HCT116 (cell line): ENCODE measurements at regions not wholly inside any gene's neighbourhood (a gene's known extent, or its start where the extent isn't known, plus 50 kb on each side); places are given as distances from the start of the nearest gene placed in this dataset.

Experiments
- ATAC-seq: fragments of 200-7000 bp; cut with Tn5 transposase; 2 replicates; pipeline ENCODE4 v1.9.1; 2020; ENCODE audit warnings: mild to moderate bottlenecking, moderate library complexity
- BruUV-seq: library from RNA; stranded (reverse); fragments of 400-500 nt; replicated peaks from 2 replicates; lab custom pipeline; 2021; lab: Mats Ljungman, UMichigan
- CTCF ChIA-PET: fragments of 300-600 bp; sonication (Branson Sonifier 250); formaldehyde crosslinking; loops from one replicate; lab custom pipeline; 2021; ENCODE audit warnings: antibody characterized with exemption; lab: Charles Lee
- POLR2A ChIA-PET: fragments of 300-600, 350-600 bp; sonication (Branson Sonifier 250); formaldehyde crosslinking; loops from one replicate; lab custom pipeline; 2021; ENCODE audit warnings: antibody characterized with exemption; lab: Charles Lee
- RAD21 ChIA-PET, 2 experiments: fragments of 300-600 bp; sonication (Branson Sonifier 250); formaldehyde crosslinking; loops; one replicate each; lab custom pipeline; 2023; ENCODE audit warnings: low total read pairs in 2 of 2; ENCODE audit not compliant: uncharacterized antibody in 2 of 2, unreplicated experiment in 2 of 2, low non-redundant PET in 1 of 2; lab: Charles Lee
- DNase-seq: peaks from one replicate; pipeline ENCODE4 v3.0.0-alpha.2; 2010; ENCODE audit warnings: low read depth, low spot score
- H2AFZ ChIP-seq: fragments of 200-600 bp; shearing (Covaris generic), sonication (generic); 2 replicates; pipeline ENCODE4 v1.6.1; 2017; ENCODE audit warnings: low read depth, mixed run types, mixed read lengths, antibody characterized with exemption, low read length; ENCODE audit not compliant: poor library complexity, severe bottlenecking
- H3K27ac ChIP-seq: 2 replicates; pipeline ENCODE4 v1.5.1; 2012; ENCODE audit warnings: low read depth, low read length
- H3K27me3 ChIP-seq: fragments of 200-600 bp; sonication (generic); 2 replicates; pipeline ENCODE4 v1.6.1; 2016; ENCODE audit warnings: mixed run types, low read length, mixed read lengths; ENCODE audit not compliant: insufficient read depth
- H3K36me3 ChIP-seq, 2 experiments: fragments of 200-500 bp in 1 of 2; fragments of 200-600 bp in 1 of 2; sonication (Bioruptor generic) in 1 of 2; sonication (generic) in 1 of 2; 2 replicates each; pipeline versions ENCODE4 v1.5.1 to v1.6.1; 2014 to 2016; ENCODE audit warnings: low read length in 2 of 2, inconsistent platforms in 1 of 2, mixed read lengths in 1 of 2, mixed run types in 1 of 2; ENCODE audit not compliant: insufficient read depth in 2 of 2, control insufficient read depth in 1 of 2
- H3K4me1 ChIP-seq, 2 experiments: fragments of 200-600 bp in 1 of 2; sonication (generic) in 1 of 2; 2 replicates each; pipeline versions ENCODE4 v1.5.1 to v1.6.1; 2012 to 2017; ENCODE audit warnings: low read length in 2 of 2, inconsistent platforms in 1 of 2, mild to moderate bottlenecking in 1 of 2, mixed read lengths in 1 of 2, mixed run types in 1 of 2, moderate library complexity in 1 of 2; ENCODE audit not compliant: insufficient read depth in 2 of 2, control insufficient read depth in 1 of 2
- H3K4me2 ChIP-seq: fragments of 200-600 bp; sonication (generic); 2 replicates; pipeline ENCODE4 v1.6.1; 2017; ENCODE audit warnings: mixed run types, low read length, mixed read lengths
- H3K4me3 ChIP-seq, 2 experiments: fragments of 200-600 bp in 1 of 2; sonication (generic) in 1 of 2; replicated peaks in 1 of 2; 2 replicates each; pipeline ENCODE4 v1.5.1; 2011 to 2016; ENCODE audit warnings: low read length in 2 of 2, control low read depth in 1 of 2, low read depth in 1 of 2, mild to moderate bottlenecking in 1 of 2, mixed read lengths in 1 of 2, mixed run types in 1 of 2
- H3K79me2 ChIP-seq: fragments of 200-600 bp; sonication (generic); 2 replicates; pipeline ENCODE4 v1.6.1; 2017; ENCODE audit warnings: mild to moderate bottlenecking, mixed run types, low read length, moderate library complexity, mixed read lengths; ENCODE audit not compliant: insufficient read depth
- H3K9ac ChIP-seq: fragments of 200-600 bp; sonication (generic); 2 replicates; pipeline ENCODE4 v1.6.1; 2016; ENCODE audit warnings: low read length, mixed read lengths
- H3K9me2 ChIP-seq: fragments of 200-600 bp; sonication (generic), shearing (Covaris generic); 2 replicates; pipeline ENCODE4 v1.6.1; 2017; ENCODE audit warnings: mixed run types, mild to moderate bottlenecking, moderate library complexity; ENCODE audit not compliant: insufficient read depth
- H3K9me3 ChIP-seq, 2 experiments: fragments of 200-500 bp in 1 of 2; fragments of 200-600 bp in 1 of 2; sonication (Bioruptor generic) in 1 of 2; sonication (generic) in 1 of 2; 2 replicates each; pipeline ENCODE4 v1.6.1; 2014 to 2017; ENCODE audit warnings: low read length in 2 of 2, mixed read lengths in 2 of 2, inconsistent platforms in 1 of 2, low read depth in 1 of 2, mild to moderate bottlenecking in 1 of 2, mixed run types in 1 of 2, moderate library complexity in 1 of 2; ENCODE audit not compliant: control insufficient read depth in 1 of 2, insufficient read depth in 1 of 2
- H4K20me1 ChIP-seq: fragments of 200-600 bp; sonication (generic), shearing (Covaris generic); 2 replicates; pipeline ENCODE4 v1.6.1; 2017; ENCODE audit warnings: mixed run types, mild to moderate bottlenecking, moderate library complexity; ENCODE audit not compliant: insufficient read depth
- CBX3 ChIP-seq: IDR thresholded peaks from 2 replicates; pipeline ENCODE4 v1.6.1; 2012; ENCODE audit warnings: low read depth
- EGR1 ChIP-seq: IDR thresholded peaks from 2 replicates; pipeline ENCODE4 v1.6.1; 2012; ENCODE audit warnings: low read depth
- ELF1 ChIP-seq: IDR thresholded peaks from 2 replicates; pipeline ENCODE4 v1.6.1; 2012; ENCODE audit warnings: low read depth, borderline replicate concordance
- EZH2 ChIP-seq: fragments of 200-600 bp; sonication (generic); IDR thresholded peaks from 2 replicates; pipeline ENCODE4 v1.6.1; 2017; ENCODE audit warnings: antibody characterized with exemption, mixed run types
- EZH2phosphoT487 ChIP-seq: fragments of 200-600 bp; IDR thresholded peaks from 2 replicates; pipeline ENCODE4 v1.6.1; 2018; ENCODE audit warnings: antibody characterized with exemption, borderline replicate concordance
- FOSL1 ChIP-seq: IDR thresholded peaks from 2 replicates; pipeline ENCODE4 v1.6.1; 2012; ENCODE audit warnings: low read depth
- JUND ChIP-seq: IDR thresholded peaks from 2 replicates; pipeline ENCODE4 v1.6.1; 2012
- POLR2A ChIP-seq: IDR thresholded peaks from 2 replicates; pipeline ENCODE4 v1.7.0; 2011; ENCODE audit warnings: borderline replicate concordance; ENCODE audit not compliant: insufficient read depth, insufficient read length; ENCODE audit errors: extremely low read depth
- RAD21 ChIP-seq: IDR thresholded peaks from 2 replicates; pipeline ENCODE4 v1.6.1; 2012; ENCODE audit warnings: low read depth, mild to moderate bottlenecking
- REST ChIP-seq: IDR thresholded peaks from 2 replicates; pipeline ENCODE4 v1.6.1; 2012; ENCODE audit warnings: low read depth
- SIN3A ChIP-seq: IDR thresholded peaks from 2 replicates; pipeline ENCODE4 v1.6.1; 2012; ENCODE audit warnings: low read depth
- SRF ChIP-seq: IDR thresholded peaks from 2 replicates; pipeline ENCODE4 v1.6.1; 2012; ENCODE audit warnings: low read depth
- TCF7L2 ChIP-seq: IDR thresholded peaks from 2 replicates; pipeline ENCODE4 v1.7.0; 2011; ENCODE audit warnings: borderline replicate concordance, inconsistent platforms; ENCODE audit not compliant: insufficient read depth, insufficient read length; ENCODE audit errors: extremely low read depth
- YY1 ChIP-seq: IDR thresholded peaks from 2 replicates; pipeline ENCODE4 v1.6.1; 2011; ENCODE audit warnings: low read length, low read depth, moderate library complexity, mild to moderate bottlenecking; ENCODE audit not compliant: insufficient replicate concordance; ENCODE audit errors: extremely low read depth
- ZFX ChIP-seq: fragments of 450-650 bp; IDR thresholded peaks from 2 replicates; pipeline ENCODE4 v1.6.1; 2017
- ZNF274 ChIP-seq: fragments of 200-500 bp; sonication (Bioruptor generic); IDR thresholded peaks from 2 replicates; pipeline ENCODE4 v1.6.1; 2014; ENCODE audit warnings: mild to moderate bottlenecking, low read depth, low read length, inconsistent platforms
- intact Hi-C: fragments of 100-400 bp; cut with micrococcal nuclease; formaldehyde crosslinking; loops from 2 replicates; pipeline ENCODE4 v1.10.0; 2022
- TF ChIP-seq, protein P1 (sequence below): IDR thresholded peaks from 2 replicates; pipeline ENCODE4 v1.6.1; 2012
- TF ChIP-seq, protein P2 (sequence below): IDR thresholded peaks from 2 replicates; pipeline ENCODE4 v1.6.1; 2011; ENCODE audit warnings: mild to moderate bottlenecking, low read length, moderate library complexity; ENCODE audit not compliant: insufficient replicate concordance; ENCODE audit errors: extremely low read depth
- TF ChIP-seq, protein P3 (sequence below), 3 experiments: fragments of 200-600 bp in 1 of 3; sonication (generic) in 1 of 3; IDR thresholded peaks in 2 of 3; conservative IDR thresholded peaks in 1 of 3; 2 replicates each; pipeline ENCODE4 v1.5.1; 2012 to 2017; ENCODE audit warnings: low read depth in 2 of 3, low read length in 2 of 3, antibody characterized with exemption in 1 of 3, borderline replicate concordance in 1 of 3, control low read depth in 1 of 3, mild to moderate bottlenecking in 1 of 3, mixed read lengths in 1 of 3, mixed run types in 1 of 3, moderate library complexity in 1 of 3; ENCODE audit not compliant: insufficient read depth in 1 of 3

DNA sequence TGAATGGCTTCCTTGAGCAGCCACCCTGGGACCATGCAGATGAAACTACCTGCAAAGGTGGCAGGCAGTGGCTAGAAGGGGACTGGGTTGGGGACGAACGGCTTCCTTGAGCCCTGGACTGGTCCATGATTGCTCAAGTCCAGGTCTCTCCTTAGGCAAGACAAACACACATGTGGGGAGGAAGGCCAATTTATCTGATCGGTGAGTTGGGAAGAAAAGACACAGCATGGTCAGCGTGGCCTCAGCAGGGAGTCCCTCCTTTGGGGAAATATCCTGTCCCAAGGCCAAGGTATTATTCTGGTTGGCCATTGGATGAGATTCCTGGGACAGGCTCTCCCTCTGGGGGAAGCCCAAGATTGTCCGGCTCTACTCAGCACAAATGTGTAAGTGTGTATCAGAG lies 116.3 kb upstream of the ERG start (continued):
- TF ChIP-seq, protein P1, sequence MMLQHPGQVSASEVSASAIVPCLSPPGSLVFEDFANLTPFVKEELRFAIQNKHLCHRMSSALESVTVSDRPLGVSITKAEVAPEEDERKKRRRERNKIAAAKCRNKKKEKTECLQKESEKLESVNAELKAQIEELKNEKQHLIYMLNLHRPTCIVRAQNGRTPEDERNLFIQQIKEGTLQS: no peak
- TF ChIP-seq TCF7L2 (no peak), FOSL1 (no peak)

GRCh38 chr21:38619480-38619879 lies 121.2 kb upstream of the ERG start:
- Histone ChIP-seq H3K27ac (no peak overlapping the region), H3K79me2 (no peaks in the 10 kb centered on the region), H4K20me1 (no peaks in the 10 kb centered on the region), H3K4me3 (no peak overlapping the region), H3K27me3 (no peaks in the 10 kb centered on the region), H3K9me2 (no peaks in the 10 kb centered on the region), H2AFZ (no peak overlapping the region), H3K9ac (no peak overlapping the region), H3K9me3 (no peaks in the 10 kb centered on the region), H3K4me1 (no peaks in the 10 kb centered on the region), H3K4me2 (no peak overlapping the region), H3K36me3 (no peaks in the 10 kb centered on the region)
- ChIA-PET RAD21 (no interaction called here), POLR2A (no interaction called here), CTCF (no interaction called here)
- ATAC-seq (no peak), DNase-seq (no peak)
- intact Hi-C loops: no loop called here
- BruUV-seq: no TSS peak
- TF ChIP-seq, protein P1: no peak
- TF ChIP-seq ELF1 (no peak), TCF7L2 (no peak), YY1 (no peak), POLR2A (no peak), SRF (no peak), CBX3 (no peak), FOSL1 (no peak), EZH2phosphoT487 (no peak), JUND (no peak), ZFX (no peak), SIN3A (no peak), RAD21 (no peak), EGR1 (no peak), REST (no peak), EZH2 (no peak), ZNF274 (no peak)
- TF ChIP-seq, protein P2, sequence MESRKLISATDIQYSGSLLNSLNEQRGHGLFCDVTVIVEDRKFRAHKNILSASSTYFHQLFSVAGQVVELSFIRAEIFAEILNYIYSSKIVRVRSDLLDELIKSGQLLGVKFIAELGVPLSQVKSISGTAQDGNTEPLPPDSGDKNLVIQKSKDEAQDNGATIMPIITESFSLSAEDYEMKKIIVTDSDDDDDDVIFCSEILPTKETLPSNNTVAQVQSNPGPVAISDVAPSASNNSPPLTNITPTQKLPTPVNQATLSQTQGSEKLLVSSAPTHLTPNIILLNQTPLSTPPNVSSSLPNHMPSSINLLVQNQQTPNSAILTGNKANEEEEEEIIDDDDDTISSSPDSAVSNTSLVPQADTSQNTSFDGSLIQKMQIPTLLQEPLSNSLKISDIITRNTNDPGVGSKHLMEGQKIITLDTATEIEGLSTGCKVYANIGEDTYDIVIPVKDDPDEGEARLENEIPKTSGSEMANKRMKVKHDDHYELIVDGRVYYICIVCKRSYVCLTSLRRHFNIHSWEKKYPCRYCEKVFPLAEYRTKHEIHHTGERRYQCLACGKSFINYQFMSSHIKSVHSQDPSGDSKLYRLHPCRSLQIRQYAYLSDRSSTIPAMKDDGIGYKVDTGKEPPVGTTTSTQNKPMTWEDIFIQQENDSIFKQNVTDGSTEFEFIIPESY: no peak
- TF ChIP-seq, protein P3, sequence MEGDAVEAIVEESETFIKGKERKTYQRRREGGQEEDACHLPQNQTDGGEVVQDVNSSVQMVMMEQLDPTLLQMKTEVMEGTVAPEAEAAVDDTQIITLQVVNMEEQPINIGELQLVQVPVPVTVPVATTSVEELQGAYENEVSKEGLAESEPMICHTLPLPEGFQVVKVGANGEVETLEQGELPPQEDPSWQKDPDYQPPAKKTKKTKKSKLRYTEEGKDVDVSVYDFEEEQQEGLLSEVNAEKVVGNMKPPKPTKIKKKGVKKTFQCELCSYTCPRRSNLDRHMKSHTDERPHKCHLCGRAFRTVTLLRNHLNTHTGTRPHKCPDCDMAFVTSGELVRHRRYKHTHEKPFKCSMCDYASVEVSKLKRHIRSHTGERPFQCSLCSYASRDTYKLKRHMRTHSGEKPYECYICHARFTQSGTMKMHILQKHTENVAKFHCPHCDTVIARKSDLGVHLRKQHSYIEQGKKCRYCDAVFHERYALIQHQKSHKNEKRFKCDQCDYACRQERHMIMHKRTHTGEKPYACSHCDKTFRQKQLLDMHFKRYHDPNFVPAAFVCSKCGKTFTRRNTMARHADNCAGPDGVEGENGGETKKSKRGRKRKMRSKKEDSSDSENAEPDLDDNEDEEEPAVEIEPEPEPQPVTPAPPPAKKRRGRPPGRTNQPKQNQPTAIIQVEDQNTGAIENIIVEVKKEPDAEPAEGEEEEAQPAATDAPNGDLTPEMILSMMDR (IDR thresholded peaks at IDR 0.05 in 2 of 3, conservative IDR thresholded peaks at IDR 0.05 in 1 of 3; ENCODE audit: borderline replicate concordance in 1 of 3, insufficient read depth in 1 of 3, low read depth in 2 of 3, low read length in 2 of 3): no peak
